HG03575 (cell line): ENCODE measurements at regions not wholly inside any gene's neighbourhood (a gene's known extent, or its start where the extent isn't known, plus 50 kb on each side); places are given as distances from the start of the nearest gene placed in this dataset.

Source experiments
- ATAC-seq: cut with Tn5 transposase; IDR thresholded peaks from one replicate; pipeline ENCODE4 v1.9.1; 2021; ENCODE audit not compliant: unreplicated experiment, insufficient number of reproducible peaks, low FRiP score; ENCODE audit errors: extremely low read depth

DNA sequence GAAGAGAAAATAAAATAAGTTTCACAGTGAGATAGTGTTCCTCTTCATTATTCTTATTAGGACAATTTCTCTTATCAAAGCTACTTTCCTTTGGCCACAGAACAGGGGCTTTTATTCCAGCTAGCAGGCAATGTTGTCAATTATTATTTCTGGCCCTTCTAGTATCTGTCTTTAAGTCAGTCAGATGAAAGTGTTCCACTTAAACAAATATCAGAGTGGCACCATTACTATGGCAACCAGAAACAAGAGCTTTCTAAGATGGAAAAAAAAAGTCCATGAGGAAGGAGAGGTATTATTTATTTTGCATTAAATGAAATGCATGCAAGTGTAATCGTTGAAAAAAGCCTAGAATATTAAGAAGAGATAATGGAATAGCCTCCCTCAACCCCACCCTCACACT lies 426.4 kb downstream of the TUSC7 start:
- ATAC-seq: no peak

DNA sequence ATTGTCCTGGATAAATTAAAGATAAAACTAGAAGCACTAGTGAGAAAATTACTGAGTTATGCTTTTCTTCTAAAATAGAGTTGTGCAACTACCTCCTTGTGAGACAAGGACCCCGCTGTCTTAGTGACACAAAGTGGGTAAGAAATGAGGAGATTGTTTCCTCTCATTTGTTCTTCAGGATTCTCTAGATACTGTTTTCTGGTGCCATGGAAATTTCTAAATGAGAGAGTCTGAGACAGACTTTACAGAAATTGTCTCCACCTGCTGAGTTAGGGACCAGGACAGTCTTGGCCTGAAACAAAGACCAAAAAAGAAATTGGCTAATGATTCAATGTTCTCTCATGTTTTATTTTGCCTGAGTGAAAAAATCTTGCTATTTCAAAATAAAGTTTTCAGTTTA lies 427.5 kb downstream of the TUSC7 start:
- no peak for ATAC-seq

DNA sequence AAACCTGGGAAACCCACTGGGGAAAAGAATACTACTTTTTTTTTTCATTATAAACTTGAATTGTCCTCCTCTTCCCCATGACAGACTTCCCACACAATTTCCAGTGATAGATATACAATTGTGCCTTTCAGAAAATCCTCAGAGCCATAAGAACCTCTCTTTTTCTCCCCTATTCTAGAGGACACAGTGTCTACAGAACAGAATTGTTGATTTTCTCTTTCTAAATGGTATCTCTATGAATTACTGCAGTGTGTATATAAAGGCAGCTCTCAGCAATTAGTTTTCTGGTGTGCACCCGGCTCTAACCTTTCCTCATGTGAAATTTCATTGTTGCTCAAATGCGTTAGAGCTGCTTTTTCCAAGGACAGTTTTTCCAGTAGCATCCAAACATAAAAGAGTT lies 430.1 kb downstream of the TUSC7 start:
- ATAC-seq: no peak

DNA sequence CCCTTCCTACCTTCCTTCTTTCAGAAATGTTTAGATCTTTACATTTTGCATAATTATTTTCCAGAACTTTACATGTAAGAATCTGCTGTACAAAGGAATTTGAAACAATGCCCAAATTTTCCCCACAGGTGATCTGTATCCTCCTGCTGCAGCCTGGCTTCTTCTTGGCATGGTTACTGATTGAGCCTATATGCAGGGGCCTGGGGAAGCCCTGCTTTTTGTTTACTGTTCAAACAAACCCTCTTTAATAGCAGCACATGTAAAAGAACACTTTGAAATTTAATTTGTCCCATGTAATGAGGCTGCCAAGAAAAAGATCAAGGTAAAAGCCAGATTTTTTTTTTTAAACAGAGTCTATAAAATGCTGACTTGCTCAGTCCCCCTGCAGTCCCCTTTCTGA lies 432.2 kb downstream of the TUSC7 start:
- ATAC-seq: no peak

DNA sequence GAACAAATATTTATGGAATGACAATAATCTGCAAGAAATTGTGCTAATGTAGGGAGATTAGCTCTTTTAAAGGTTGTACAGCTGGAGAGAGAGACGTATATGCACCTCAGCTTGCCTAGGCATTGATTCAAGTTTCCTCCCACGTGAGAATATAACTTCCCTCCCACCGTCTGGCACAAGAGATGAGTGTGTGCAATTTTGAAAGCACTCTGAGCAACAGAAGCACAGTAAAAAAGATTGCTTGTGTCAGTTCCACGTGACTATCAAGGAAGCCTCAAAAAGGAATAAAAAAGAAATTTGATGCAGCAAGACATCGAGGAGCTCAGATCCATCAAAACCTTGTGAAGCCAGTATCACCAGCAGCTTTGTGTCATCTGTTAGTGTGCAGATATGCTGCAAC lies 435.3 kb downstream of the TUSC7 start:
- no peak for ATAC-seq

DNA sequence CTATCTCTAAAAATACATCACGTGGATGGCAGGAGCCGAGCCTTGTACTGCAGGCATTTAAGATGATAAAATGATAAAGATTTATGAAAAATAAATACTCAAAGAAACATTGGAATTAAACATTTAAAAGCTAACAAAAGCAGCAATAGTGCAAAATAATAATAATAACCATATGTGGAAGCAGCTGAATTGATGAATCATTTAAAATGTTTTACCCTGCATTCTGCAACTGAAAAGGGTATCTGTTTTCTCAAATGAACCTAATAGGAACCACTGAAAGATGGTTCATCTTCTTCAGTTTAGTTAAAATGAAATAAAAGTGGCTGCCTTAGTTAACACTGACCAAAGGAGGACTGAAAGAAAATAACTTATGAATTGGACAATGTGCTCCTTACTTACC lies 436.1 kb downstream of the TUSC7 start:
- ATAC-seq: no peak

DNA sequence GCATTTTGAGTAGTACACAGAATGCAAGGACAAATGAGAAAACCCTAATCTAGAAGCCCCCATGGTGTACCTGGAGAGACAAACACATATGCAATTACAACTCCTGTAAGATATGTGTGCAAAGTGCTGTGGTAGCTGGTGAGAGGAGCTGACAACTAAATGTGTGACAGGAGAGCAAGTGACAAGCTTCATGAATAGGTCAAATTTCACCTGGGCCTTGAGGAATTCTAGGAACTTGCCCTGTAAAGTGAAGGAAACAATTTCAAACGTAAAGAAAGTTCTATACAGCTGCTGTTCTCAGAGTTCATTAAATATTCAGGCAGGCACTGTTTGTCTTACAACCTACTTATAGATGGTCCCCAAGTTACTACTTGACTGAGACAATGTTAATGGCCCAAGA lies 437.0 kb downstream of the TUSC7 start:
- no peak for ATAC-seq

DNA sequence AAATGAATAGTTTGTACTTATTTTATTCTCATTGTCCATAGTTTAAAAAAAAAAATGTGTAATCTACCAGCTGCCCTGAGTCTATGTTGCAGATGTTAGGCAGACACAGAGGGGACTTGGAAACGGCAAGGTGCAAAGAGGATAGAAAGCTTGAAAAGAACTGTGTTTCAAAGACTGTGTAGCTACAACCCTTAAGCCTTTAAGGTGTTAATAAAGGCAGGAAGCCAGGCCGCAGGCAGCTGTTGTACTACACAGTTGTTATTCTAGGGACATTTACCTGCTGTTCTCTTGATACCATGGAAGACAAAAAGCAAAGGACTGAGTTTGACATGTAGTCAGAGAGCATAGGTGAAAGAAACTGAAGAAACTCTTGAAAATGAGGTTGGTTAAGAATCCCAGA lies 440.0 kb downstream of the TUSC7 start:
- ATAC-seq: no peak

DNA sequence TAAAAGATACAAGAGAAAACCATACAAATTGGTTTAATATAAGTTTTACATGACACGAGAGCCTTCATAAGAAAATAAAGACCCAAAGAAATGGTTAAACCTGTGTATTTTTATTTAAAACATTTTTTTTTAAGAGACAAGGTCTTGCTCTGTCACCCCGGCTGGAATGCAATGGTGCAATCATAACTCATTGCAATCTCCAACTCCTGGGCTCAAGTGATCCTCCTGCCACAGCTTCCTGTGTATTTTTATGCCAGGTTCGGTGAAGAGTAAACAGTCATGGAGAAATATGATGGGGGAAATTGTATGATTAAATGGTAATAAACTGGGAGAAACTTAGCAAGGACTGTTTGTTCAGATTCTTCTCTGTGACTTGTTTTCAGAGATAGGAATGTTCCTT lies 441.0 kb downstream of the TUSC7 start:
- no peak for ATAC-seq

DNA sequence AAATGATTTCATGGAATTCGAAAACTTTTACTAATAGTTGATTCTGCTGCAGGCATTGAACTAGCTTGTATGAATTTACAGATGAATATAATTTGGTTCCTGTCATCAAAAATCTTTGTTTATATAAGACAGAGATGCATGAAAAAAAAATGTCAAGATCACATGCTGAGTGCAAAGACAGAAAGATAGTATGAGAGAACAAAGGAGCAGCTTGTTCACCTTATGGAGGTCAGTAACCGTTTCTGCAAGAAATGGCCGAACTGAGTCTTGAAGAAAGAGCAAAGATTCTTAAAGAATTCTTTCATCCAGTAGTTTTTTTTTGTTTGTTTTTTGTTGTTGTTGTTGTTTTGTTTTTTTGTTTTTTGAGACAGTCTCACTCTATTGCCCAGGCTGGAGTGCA lies 450.6 kb downstream of the TUSC7 start:
- no peak for ATAC-seq

DNA sequence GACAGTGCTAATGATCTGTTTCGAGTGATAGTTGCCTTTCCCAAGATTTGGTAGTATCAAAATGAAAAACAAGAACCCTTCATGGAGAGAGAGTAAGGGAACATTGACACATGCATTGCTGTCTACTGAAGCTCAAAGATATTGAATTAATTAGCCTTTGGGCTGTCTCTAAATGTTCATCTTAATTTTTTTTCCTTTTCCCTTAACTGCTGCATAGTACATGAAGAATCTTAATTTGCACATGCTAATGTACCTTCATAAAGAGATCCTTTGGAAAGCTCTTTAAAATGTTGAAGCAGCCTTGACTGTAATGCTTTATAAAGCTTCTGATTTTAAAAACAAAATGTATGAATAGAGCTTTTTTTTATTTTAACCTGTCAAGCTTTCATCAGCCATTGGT lies 452.2 kb downstream of the TUSC7 start:
- ATAC-seq: no peak

DNA sequence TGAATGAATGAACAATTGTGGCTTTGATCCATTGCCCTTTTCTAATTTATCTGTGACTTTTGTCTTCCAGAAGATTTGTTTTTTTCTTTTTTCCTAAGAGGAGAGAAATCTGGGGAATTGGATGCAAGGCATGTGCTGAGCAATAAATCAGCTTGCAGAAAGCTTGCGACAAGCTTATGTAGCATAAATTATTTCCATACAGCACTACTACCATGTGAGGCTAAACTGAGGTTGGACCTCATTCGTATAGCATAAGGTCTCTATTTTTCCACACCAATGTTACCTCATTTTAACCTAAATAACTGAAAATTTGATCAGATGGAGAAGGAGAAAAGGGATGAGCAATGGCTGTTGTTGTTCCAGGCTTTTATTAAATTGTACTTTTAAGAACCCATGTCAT lies 455.6 kb downstream of the TUSC7 start:
- no peak for ATAC-seq

DNA sequence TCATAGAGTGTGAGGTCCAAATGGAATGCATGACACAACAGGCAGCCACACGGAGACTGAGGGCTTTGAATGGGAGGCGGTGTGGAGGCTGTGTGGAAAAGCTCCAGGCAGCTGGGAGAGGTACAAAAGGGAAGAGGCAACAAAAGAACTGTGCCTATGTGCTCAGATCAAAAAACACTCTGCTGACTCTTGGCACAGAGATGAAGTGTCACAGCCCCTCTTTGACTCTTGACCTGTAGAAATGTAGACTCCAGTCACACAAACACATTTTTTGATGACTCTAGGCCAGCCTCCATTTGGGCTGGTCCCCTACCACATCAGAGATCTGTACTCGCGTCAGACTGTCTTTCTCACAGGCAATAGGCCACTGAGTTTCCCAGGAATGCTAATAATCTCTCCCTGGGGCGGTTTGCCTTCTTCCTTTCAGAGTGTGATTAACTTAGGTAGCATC lies 456.0 kb downstream of the TUSC7 start:
- no peak for ATAC-seq

DNA sequence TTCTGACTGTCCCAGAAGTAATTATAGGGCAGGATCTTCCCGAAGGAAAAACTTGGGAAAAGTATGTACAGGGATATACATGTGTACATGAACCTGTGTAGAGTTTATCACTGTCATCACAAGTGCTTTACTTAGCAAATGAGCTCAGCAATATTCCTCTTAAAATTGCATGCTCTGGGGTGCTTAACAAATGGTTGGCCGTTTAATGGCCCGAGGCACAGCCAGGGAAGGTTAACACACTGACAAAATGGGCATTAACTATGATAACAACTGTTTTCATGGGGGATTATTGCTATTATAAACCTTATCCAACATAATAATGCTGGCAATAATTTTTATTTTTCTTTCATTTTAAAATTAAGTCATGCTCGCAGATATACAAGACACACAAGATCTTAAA lies 459.3 kb downstream of the TUSC7 start:
- ATAC-seq: no peak

DNA sequence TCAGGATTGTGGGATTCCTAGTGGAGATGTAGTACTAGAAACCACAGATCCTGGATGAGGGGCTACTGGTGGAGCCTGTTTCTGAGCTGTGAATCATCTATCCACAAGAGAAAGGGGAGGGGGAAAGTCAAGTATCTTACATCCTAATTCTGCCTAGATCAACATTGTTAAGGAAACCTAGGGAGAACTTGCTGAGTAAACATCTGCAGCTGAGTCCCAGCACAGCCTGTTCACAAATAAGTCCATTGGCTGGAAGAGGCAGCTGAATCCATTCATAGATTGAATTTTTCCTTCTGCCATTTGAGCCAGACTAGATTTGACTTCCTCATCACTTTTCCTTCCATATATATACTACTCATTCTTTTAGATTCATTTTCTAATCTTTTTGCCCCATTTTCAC lies 460.5 kb downstream of the TUSC7 start:
- no peak for ATAC-seq

DNA sequence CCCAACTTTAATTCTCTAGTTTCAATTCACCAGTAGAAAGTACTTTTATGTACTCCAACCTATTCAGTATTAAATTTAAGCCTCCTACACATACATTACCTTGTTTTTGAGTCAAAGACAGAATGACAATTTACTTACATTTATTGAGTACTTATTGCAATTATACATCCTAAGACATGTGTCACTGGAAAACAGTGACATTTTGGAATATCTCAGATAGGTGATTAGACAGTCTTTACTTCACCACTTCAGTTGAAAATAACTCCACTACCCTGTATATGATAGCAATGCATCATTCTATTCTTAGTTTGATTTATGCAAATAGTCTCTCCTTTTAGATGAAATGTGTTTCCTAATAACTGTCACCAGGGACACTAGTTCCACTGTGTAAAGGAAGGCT lies 461.5 kb downstream of the TUSC7 start:
- no peak for ATAC-seq

DNA sequence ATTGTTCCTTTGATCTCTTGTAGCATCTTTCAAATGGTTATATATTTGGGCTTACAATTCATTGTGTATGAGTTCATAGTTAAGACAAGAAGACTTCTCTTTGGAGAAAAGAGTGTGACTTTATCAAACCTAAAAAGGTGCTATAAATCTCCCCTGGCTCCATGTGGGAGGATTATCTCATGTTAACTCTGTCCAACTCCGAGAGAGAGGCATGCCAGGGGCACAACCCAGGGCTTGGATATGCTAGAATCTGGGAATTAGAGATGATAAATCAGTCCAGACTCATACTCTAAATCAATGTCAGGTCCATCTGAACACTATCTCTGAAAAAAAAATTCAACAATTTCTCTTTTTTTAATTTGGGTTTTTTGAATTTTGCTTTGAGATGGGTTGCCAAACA lies 462.8 kb downstream of the TUSC7 start:
- no peak for ATAC-seq

DNA sequence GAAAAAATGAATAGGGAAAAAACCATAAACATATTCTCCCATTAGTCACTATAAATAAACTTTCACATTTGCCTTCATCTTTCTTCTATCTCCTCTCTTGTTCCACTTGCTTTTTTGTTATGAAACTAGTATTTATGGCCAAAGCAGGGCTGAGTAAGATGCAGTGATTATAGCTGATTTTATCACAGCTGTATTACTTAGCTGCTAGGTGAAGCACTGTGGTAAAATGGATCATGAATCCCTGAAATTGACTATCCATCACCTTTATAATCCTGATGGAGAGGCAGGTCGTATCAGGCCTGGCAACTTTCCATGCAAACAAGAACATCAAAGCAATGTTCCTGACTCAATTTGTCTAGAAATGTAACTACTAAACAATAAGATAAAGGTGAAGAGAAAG lies 471.6 kb downstream of the TUSC7 start:
- no peak for ATAC-seq

DNA sequence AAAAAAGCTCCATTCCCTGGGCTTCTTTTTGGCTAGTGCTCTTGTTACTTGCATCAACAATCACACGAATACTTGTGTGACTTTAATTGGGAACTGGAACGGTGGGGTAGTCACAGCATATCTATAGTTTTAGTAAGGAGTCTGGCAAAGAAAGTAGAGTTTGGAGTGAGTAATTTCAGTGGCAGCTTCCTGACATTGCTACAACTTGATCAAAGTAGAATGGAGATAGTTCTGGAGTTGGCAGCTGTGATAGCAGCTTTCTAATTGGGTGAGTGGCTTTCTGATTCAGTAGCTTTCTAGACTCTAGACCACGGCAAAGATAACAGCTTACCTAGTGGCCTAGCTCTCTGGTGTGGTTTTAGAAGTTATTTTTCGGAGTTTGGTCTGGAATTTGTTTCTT lies 475.0 kb downstream of the TUSC7 start:
- ATAC-seq: no peak

DNA sequence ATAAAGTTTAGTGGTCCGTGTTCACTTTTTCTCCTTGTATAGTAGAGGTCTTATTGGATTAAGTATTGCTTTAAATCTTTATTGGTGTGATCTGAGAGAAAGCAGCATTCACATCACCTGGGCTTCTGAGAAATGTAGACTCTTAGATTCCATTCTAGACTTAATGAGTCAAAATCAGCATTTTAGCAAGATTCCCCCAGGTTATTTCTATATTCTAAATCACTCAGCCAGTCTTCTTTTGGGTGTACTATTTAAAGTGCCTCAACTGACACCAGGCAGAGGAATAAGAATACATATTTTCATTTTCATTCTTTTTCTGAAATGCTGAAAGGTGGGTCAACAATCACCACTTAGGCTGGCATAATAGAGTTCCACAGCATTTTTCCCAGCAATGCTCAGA lies 481.7 kb downstream of the TUSC7 start:
- ATAC-seq: no peak

DNA sequence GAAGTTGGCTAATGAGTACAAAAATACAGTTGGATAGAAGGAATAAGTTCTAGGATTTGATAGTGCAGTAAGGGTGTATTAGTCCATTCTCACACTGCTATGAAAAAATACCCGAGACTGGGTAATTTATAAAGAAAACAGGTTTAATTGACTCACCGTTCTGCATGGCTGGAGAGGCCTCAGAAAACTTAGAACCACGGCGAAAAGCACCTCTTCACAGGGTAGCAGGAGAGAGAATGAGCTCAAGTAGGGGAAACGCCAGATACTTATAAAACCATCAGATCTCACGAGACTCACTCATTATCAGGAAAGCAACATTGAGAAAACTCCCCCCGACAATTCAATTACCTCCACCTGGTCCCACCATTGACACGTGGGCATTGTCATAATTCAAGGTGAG lies 483.3 kb downstream of the TUSC7 start:
- no peak for ATAC-seq

DNA sequence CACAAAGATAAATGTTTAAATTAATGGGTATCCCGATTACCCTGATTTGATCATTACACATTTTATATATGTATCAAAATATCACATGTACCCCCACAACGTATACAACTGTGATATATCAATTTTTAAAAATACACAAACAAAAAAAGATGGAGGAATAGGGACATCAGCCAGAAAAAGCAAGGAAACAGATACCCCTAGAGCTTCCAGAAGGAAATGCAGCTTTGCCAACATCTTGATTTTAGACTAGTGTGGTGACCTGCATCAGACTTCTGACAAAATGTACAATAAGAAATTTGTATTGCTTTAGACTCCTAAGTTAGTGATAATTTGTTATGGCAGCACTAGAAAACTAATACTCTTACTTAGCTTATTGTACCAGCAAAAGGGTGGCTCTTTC lies 483.8 kb downstream of the TUSC7 start:
- ATAC-seq: no peak
